ENCODE measurements at regions not wholly inside any gene's neighbourhood (a gene's known extent, or its start where the extent isn't known, plus 50 kb on each side); places are given as distances from the start of the nearest gene placed in this dataset.

- no peak for TF ChIP-seq RAD21 (IDR thresholded peaks at IDR 0.05)
- no peak for TF ChIP-seq ZBTB33 (IDR thresholded peaks at IDR 0.05)
- TF ChIP-seq SP1 (IDR thresholded peaks at IDR 0.05): no peak
- TF ChIP-seq EGR1 (IDR thresholded peaks at IDR 0.05; ENCODE audit: low read depth in 2 of 2): no peak
Measured at GRCh38 chr22:44549701-44550100, 51.7 kb upstream of the RTL6 start.

Data from liver (tissue), 2 donors.